Suppressor macrophage treated with lipopolysaccharide for 4 hours (primary cell): ENCODE measurements at regions not wholly inside any gene's neighbourhood (a gene's known extent, or its start where the extent isn't known, plus 50 kb on each side); places are given as distances from the start of the nearest gene placed in this dataset.

Experiments
- DNase-seq: peaks from one replicate; pipeline ENCODE4 v3.0.0-alpha.2; 2020

- DNase-seq, result peak; percentile 76
Observed at GRCh38 chr15:58329781-58330671, 101.8 kb upstream of the LIPC start.

GRCh38 chr15:58330741-58331559, 100.8 kb upstream of the LIPC start:
- peak; percentile 72 for DNase-seq

- DNase-seq, result peak; percentile 88
Observed at GRCh38 chr15:58331560-58331912, 100.3 kb upstream of the LIPC start.

DNA sequence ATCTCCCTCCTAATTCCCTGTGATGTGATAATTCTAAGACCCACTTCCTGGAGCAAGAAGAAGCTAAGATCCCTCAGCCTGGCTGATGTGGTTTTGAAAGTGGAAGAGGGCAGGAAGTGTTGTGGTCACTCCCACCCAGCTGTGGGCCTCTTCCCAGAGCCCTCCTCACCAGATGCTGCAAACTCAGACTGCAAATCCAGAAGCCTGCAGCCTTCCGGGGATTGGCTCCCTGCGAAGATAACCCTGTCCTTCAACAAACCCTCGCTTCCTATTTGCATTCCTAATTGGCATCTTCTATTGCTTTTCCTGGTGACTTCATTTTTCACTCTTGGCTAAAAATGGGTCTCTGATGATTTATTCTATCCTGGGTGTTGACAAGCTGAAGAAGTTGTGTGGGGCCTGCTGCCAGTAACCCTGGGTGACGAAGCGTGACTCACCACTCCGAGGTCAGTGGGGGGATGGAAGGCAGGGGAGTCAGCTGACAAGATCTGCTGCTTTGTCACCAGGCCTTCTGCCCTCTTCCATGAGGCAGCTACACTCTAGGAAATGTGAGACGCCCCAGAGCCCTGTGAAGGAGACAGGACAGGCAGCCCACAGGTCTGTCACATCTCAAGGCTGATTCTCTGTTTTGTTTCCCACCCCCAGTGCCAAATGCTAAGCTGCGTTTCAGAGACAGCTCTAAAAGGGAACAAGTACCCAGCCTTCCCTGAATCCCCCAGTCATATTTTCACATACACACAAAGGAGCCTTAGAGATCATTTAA, 99.7 kb upstream of the LIPC start:
- peak; percentile 97 for DNase-seq

- peak; percentile 71 for DNase-seq
Observed at GRCh38 chr15:58332676-58333400, 99.0 kb upstream of the LIPC start.

- no peak for DNase-seq
Observed at GRCh38 chr15:58334803-58335202, 97.0 kb upstream of the LIPC start.

- no peak for DNase-seq
Observed at GRCh38 chr15:58336161-58336560, 95.6 kb upstream of the LIPC start.

GRCh38 chr15:58340176-58340575, 91.6 kb upstream of the LIPC start:
- no peak for DNase-seq

GRCh38 chr15:58342508-58342907, 89.3 kb upstream of the LIPC start:
- no peak for DNase-seq

- DNase-seq, result no peak
Observed at GRCh38 chr15:58344213-58345070, 87.3 kb upstream of the LIPC start.

DNA sequence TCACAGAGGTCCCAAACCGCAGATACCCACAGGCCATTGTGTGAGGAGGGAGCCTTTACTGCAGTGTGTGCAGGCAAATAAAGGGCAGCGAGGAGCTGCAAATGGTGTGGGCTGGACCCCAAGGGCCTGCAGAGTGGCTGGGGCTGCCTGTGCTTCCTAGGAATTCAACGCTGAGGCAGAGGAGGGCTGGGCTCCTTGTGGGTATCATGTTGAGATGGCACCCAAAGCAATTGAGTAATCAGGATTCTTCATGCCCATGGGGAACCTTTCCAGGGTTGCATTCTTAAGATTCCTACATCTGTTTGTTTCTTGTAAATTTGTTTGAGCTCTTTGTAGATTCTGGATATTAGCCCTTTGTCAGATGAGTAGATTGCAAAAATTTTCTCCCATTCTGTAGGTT, 85.4 kb upstream of the LIPC start:
- DNase-seq, result no peak

DNA sequence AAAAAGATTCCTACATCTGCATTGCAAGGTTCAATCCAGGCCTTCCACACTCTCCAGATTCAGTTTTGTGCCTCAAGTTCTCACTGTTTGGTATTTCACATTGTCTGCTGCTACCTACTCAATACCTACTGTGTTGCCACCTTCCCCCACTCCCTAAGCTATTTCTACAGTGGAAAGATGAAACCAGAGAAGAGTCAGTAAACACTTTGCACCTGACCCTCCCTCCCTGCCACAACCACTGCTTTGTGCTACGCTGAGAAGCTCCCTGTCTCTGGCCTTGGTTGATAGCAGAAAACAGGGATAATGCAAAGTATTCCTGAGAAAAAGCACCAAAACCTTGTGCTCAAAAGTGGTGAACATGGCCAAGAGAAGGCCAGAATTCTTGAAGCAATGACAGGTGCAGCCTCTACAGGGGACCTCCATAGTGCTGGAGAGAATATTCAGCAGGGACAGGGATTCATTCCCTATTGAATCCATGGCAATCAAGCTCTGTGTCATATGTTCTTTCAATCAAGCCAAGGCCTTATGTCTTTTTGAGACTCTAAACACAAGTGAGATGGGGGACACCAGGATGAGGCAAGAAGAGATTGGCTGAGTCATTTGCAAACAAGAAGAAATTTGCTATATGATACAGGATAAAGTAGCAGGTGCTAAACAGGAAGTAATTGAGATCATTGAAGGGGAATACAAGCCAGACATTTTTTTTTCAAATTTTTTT, 83.5 kb upstream of the LIPC start:
- no peak for DNase-seq

GRCh38 chr15:58352026-58352929, 79.5 kb upstream of the LIPC start:
- DNase-seq, result no peak

DNA sequence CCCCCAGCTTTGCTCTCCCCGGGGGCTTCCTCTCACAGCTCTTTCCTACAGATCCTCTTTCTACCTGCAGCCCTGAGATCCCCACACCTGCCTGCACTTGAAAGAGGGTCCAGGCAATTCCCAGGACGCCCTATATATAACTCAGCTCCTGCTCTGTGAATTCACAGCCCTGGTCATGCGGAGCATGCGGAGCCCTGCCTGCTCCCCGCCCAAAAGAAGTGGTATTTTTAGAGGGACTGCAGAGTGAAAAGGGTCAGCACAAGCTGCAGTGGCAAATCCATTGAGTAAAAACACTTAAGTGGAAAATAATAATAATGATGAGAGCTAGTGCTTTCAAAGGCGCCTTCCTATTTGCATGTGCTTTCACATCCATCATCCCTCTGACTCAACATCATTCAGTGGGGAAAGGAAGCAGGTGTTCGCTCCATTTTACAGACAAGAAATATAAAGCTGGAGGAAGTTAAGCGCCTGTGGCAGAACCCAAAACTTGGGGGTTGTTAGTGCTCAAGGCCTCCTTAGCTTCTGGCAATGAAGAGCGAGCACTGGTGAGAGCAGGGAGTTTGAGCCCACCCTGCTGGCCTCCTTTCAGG, 76.3 kb upstream of the LIPC start:
- DNase-seq, result no peak

- no peak for DNase-seq
Observed at GRCh38 chr15:58355973-58356372, 75.8 kb upstream of the LIPC start.

DNA sequence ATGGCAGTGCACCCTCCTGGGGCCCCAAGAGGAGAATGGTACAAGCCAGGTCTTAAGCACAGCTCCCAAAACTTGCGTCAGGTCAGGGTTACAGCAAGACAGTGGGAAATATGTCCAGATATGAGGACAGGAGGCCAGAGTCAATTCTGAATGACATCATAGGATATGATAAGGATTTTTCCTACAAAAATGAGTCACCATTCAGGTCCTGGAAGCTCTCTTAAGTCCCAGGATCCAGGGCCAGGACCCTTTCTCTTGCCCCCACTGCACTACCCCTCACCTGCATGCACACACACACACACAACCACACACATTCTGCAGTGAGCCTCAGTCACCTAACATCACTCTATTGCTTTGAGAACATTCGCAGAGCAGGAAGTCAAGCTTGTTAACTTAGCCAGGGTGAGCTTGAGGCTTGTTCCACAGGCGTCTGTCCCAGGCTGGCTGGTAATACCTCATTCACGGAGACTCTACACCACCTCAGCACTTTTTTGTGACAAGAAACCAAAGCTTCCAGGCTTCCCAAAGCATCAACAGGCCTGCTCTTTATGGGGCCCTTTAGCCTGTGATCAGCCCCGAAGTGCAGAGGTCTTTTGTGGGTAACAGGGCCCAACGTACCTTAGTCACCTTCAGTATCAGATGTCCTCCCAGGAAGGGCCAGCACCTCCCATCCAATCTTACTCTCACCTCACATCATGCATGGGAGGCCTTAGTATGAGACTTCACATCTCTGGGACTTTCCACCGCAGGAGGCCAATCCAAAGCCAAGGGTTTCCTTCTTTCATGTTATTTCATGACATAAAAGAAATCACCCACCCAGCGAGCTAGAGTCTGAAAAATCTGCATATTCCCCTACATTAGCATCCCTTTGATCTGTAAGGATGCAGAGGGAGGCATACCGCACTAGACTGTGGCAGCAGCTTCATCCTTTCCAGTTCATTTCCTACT, 74.0 kb upstream of the LIPC start:
- no peak for DNase-seq

GRCh38 chr15:58360421-58361090, 71.2 kb upstream of the LIPC start:
- DNase-seq, result no peak
